ENCODE measurements at regions not wholly inside any gene's neighbourhood (a gene's known extent, or its start where the extent isn't known, plus 50 kb on each side); places are given as distances from the start of the nearest gene placed in this dataset.

- 94 to 96% methylated on average over 3 of the region's 3 CpGs for WGBS, 2 experiments (ENCODE audit: insufficient coverage in 1 of 2, insufficient read length in 1 of 2)
- H3K27ac Mint-ChIP-seq: no peak overlapping the region
Measured at GRCh38 chr1:81715391-81715790, 85.3 kb upstream of the ADGRL2 start.

GRCh38 chr1:81714636-81715035, 86.1 kb upstream of the ADGRL2 start:
- Mint-ChIP-seq H3K4me1 (peaks cover 5% of the 10 kb centered on the region), H3K27me3 (ENCODE audit: insufficient read depth) (no peaks in the 10 kb centered on the region), H3K36me3 (ENCODE audit: low read depth) (no peaks in the 10 kb centered on the region), H3K9me3 (no peaks in the 10 kb centered on the region), H3K27ac (no peak overlapping the region), H3K4me3 (no peak overlapping the region)
- Histone ChIP-seq H3K36me3 (ENCODE audit: control insufficient read depth, insufficient read depth, low read length) (no peaks in the 10 kb centered on the region), H3K9ac (ENCODE audit: extremely low read depth, low read length, poor library complexity, severe bottlenecking) (no peak overlapping the region), H3K9me3 (ENCODE audit: control insufficient read depth, low read length) (no peaks in the 10 kb centered on the region), H3K27me3 (ENCODE audit: control insufficient read depth, insufficient read depth, low read length, poor library complexity, severe bottlenecking) (no peaks in the 10 kb centered on the region), H3K27ac (ENCODE audit: low read depth, low read length) (no peak overlapping the region), H3K4me3 (ENCODE audit: low read length) (no peak overlapping the region), H3K4me1 (ENCODE audit: control insufficient read depth, insufficient read depth, low read length) (no peaks in the 10 kb centered on the region)
- TF ChIP-seq CTCF (conservative IDR thresholded peaks at IDR 0.05): no peak
- DNase-seq: no peak

More at GRCh38 chr1:81715391-81715790, 85.3 kb upstream of the ADGRL2 start:
- H3K4me3 ChIP-seq (ENCODE audit: low read length): no peak overlapping the region
- H3K36me3 ChIP-seq (ENCODE audit: control insufficient read depth, insufficient read depth, low read length): no peaks in the 10 kb centered on the region
- TF ChIP-seq CTCF (conservative IDR thresholded peaks at IDR 0.05): no peak
- DNase-seq: no peak
- H3K27me3 ChIP-seq (ENCODE audit: control insufficient read depth, insufficient read depth, low read length, poor library complexity, severe bottlenecking): no peaks in the 10 kb centered on the region
- H3K9ac ChIP-seq (ENCODE audit: extremely low read depth, low read length, poor library complexity, severe bottlenecking): no peak overlapping the region
- Mint-ChIP-seq H3K27me3 (ENCODE audit: insufficient read depth) (no peaks in the 10 kb centered on the region), H3K36me3 (ENCODE audit: low read depth) (no peaks in the 10 kb centered on the region), H3K9me3 (no peaks in the 10 kb centered on the region), H3K4me3 (no peak overlapping the region), H3K4me1 (peaks cover 9% of the 10 kb centered on the region)
- H3K27ac ChIP-seq (ENCODE audit: low read depth, low read length): no peak overlapping the region
- no peaks in the 10 kb centered on the region for H3K9me3 ChIP-seq (ENCODE audit: control insufficient read depth, low read length)
- no peaks in the 10 kb centered on the region for H3K4me1 ChIP-seq (ENCODE audit: control insufficient read depth, insufficient read depth, low read length)

DNA sequence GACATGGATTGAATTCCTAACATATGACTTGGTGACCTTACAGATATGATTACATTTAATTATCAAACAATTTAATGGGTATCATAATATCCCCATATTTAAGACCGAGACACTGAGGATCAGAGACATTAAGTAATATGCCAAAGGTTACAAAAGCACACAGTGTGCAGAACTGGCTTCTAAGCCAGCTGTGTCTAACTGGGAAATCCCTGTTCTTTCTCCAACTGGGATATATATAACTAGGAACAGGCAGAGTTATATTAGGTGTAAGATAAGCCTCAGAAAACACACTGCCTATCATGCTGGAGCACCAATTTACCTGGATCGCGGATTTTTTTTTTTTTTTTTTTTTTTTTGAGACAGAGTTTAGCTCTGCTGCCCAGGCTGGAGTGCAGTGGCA, 88.3 kb upstream of the ADGRL2 start:
- WGBS, 2 experiments (ENCODE audit: insufficient coverage in 1 of 2, insufficient read length in 1 of 2): 83 to 95% methylated on average over 1 to 3 of the region's 3 CpGs
- H3K4me3 Mint-ChIP-seq: no peak overlapping the region

More for the DNA sequence above, 88.3 kb upstream of the ADGRL2 start:
- no peaks in the 10 kb centered on the region for H3K4me1 ChIP-seq (ENCODE audit: control insufficient read depth, insufficient read depth, low read length)
- no peaks in the 10 kb centered on the region for H3K36me3 ChIP-seq (ENCODE audit: control insufficient read depth, insufficient read depth, low read length)
- H3K36me3 Mint-ChIP-seq (ENCODE audit: low read depth): no peaks in the 10 kb centered on the region
- no peaks in the 10 kb centered on the region for H3K9me3 Mint-ChIP-seq
- TF ChIP-seq CTCF (conservative IDR thresholded peaks at IDR 0.05): no peak
- no peaks in the 10 kb centered on the region for H3K27me3 ChIP-seq (ENCODE audit: control insufficient read depth, insufficient read depth, low read length, poor library complexity, severe bottlenecking)
- no peak for DNase-seq
- H3K27ac ChIP-seq (ENCODE audit: low read depth, low read length): no peak overlapping the region
- H3K4me3 ChIP-seq (ENCODE audit: low read length): no peak overlapping the region
- H3K9me3 ChIP-seq (ENCODE audit: control insufficient read depth, low read length): no peaks in the 10 kb centered on the region
- no peak overlapping the region for H3K9ac ChIP-seq (ENCODE audit: extremely low read depth, low read length, poor library complexity, severe bottlenecking)
- no peaks in the 10 kb centered on the region for H3K4me1 Mint-ChIP-seq
- no peaks in the 10 kb centered on the region for H3K27me3 Mint-ChIP-seq (ENCODE audit: insufficient read depth)
- no peak overlapping the region for H3K27ac Mint-ChIP-seq

All from endodermal cell (in vitro differentiated cells).